ENCODE measurements at regions not wholly inside any gene's neighbourhood (a gene's known extent, or its start where the extent isn't known, plus 50 kb on each side); places are given as distances from the start of the nearest gene placed in this dataset.

GRCh38 chr15:88403351-88403791 is 63.8 kb downstream of the MRPL46 start:
- no peak overlapping the region for H3K4me3 ChIP-seq (ENCODE audit: low read length)
- H3K4me2 ChIP-seq (ENCODE audit: low read length) = no peak overlapping the region
- no peak overlapping the region for H3K9ac ChIP-seq (ENCODE audit: low read depth, low read length)
- H3K36me3 ChIP-seq (ENCODE audit: insufficient read depth, low read length) = no peaks in the 10 kb centered on the region
- peaks cover 17% of the 10 kb centered on the region for H3K27me3 ChIP-seq (ENCODE audit: control insufficient read depth, insufficient read depth, low read length)
- H3K9me3 ChIP-seq (replicated peaks; ENCODE audit: low read length) = no peaks in the 10 kb centered on the region
- peaks cover 10% of the 10 kb centered on the region for H3K4me1 ChIP-seq (ENCODE audit: control insufficient read depth, insufficient read depth, low read length)

GRCh38 chr15:88401996-88402656 is 65.1 kb downstream of the MRPL46 start:
- Histone ChIP-seq H3K9me3 (replicated peaks; ENCODE audit: low read length) (no peaks in the 10 kb centered on the region), H3K27me3 (ENCODE audit: control insufficient read depth, insufficient read depth, low read length) (peaks cover 14% of the 10 kb centered on the region), H3K4me2 (ENCODE audit: low read length) (peak overlapping the region; percentile 69), H3K36me3 (ENCODE audit: insufficient read depth, low read length) (no peaks in the 10 kb centered on the region), H3K4me3 (ENCODE audit: low read length) (peak overlapping the region; percentile 24), H3K9ac (ENCODE audit: low read depth, low read length) (peak overlapping the region; percentile 24), H3K4me1 (ENCODE audit: control insufficient read depth, insufficient read depth, low read length) (peaks cover 10% of the 10 kb centered on the region)

- no peak overlapping the region for H3K4me3 ChIP-seq (ENCODE audit: low read length)
- no peaks in the 10 kb centered on the region for H3K36me3 ChIP-seq (ENCODE audit: insufficient read depth, low read length)
- H3K9me3 ChIP-seq (replicated peaks; ENCODE audit: low read length) = no peaks in the 10 kb centered on the region
- H3K27me3 ChIP-seq (ENCODE audit: control insufficient read depth, insufficient read depth, low read length) = peaks cover 9% of the 10 kb centered on the region
- no peak overlapping the region for H3K9ac ChIP-seq (ENCODE audit: low read depth, low read length)
- peak overlapping the region; percentile 69 for H3K4me2 ChIP-seq (ENCODE audit: low read length)
- H3K4me1 ChIP-seq (ENCODE audit: control insufficient read depth, insufficient read depth, low read length) = peaks cover 10% of the 10 kb centered on the region
Measured at GRCh38 chr15:88401251-88401995, 65.8 kb downstream of the MRPL46 start.

- Histone ChIP-seq H3K9ac (ENCODE audit: low read depth, low read length) (no peak overlapping the region), H3K4me1 (ENCODE audit: control insufficient read depth, insufficient read depth, low read length) (peaks cover 10% of the 10 kb centered on the region), H3K9me3 (replicated peaks; ENCODE audit: low read length) (no peaks in the 10 kb centered on the region), H3K4me2 (ENCODE audit: low read length) (no peak overlapping the region), H3K4me3 (ENCODE audit: low read length) (no peak overlapping the region), H3K27me3 (ENCODE audit: control insufficient read depth, insufficient read depth, low read length) (peaks cover 3% of the 10 kb centered on the region), H3K36me3 (ENCODE audit: insufficient read depth, low read length) (no peaks in the 10 kb centered on the region)
Measured at GRCh38 chr15:88400591-88401250, 66.5 kb downstream of the MRPL46 start.

- peaks cover 10% of the 10 kb centered on the region for H3K4me1 ChIP-seq (ENCODE audit: control insufficient read depth, insufficient read depth, low read length)
- H3K9ac ChIP-seq (ENCODE audit: low read depth, low read length) = no peak overlapping the region
- H3K4me2 ChIP-seq (ENCODE audit: low read length) = no peak overlapping the region
- H3K27me3 ChIP-seq (ENCODE audit: control insufficient read depth, insufficient read depth, low read length) = peaks cover 3% of the 10 kb centered on the region
- H3K9me3 ChIP-seq (replicated peaks; ENCODE audit: low read length) = no peaks in the 10 kb centered on the region
- H3K4me3 ChIP-seq (ENCODE audit: low read length) = no peak overlapping the region
- H3K36me3 ChIP-seq (ENCODE audit: insufficient read depth, low read length) = no peaks in the 10 kb centered on the region
Measured at GRCh38 chr15:88400084-88400483, 67.1 kb downstream of the MRPL46 start.

GRCh38 chr15:88399021-88399685 is 68.0 kb downstream of the MRPL46 start:
- no peaks in the 10 kb centered on the region for H3K27me3 ChIP-seq (ENCODE audit: control insufficient read depth, insufficient read depth, low read length)
- H3K9me3 ChIP-seq (replicated peaks; ENCODE audit: low read length) = no peaks in the 10 kb centered on the region
- no peaks in the 10 kb centered on the region for H3K36me3 ChIP-seq (ENCODE audit: insufficient read depth, low read length)
- peaks cover 10% of the 10 kb centered on the region for H3K4me1 ChIP-seq (ENCODE audit: control insufficient read depth, insufficient read depth, low read length)
- no peak overlapping the region for H3K4me3 ChIP-seq (ENCODE audit: low read length)
- no peak overlapping the region for H3K4me2 ChIP-seq (ENCODE audit: low read length)
- no peak overlapping the region for H3K9ac ChIP-seq (ENCODE audit: low read depth, low read length)

- Histone ChIP-seq H3K9ac (ENCODE audit: low read depth, low read length) (no peak overlapping the region), H3K4me3 (ENCODE audit: low read length) (no peak overlapping the region), H3K27me3 (ENCODE audit: control insufficient read depth, insufficient read depth, low read length) (peaks cover 4% of the 10 kb centered on the region), H3K4me1 (ENCODE audit: control insufficient read depth, insufficient read depth, low read length) (peaks cover 10% of the 10 kb centered on the region), H3K9me3 (replicated peaks; ENCODE audit: low read length) (no peaks in the 10 kb centered on the region), H3K4me2 (ENCODE audit: low read length) (no peak overlapping the region), H3K36me3 (ENCODE audit: insufficient read depth, low read length) (no peaks in the 10 kb centered on the region)
Measured at GRCh38 chr15:88398011-88398410, 69.2 kb downstream of the MRPL46 start.

- Histone ChIP-seq H3K4me1 (ENCODE audit: control insufficient read depth, insufficient read depth, low read length) (peaks cover 9% of the 10 kb centered on the region), H3K9ac (ENCODE audit: low read depth, low read length) (no peak overlapping the region), H3K27me3 (ENCODE audit: control insufficient read depth, insufficient read depth, low read length) (peaks cover 4% of the 10 kb centered on the region), H3K4me3 (ENCODE audit: low read length) (no peak overlapping the region), H3K36me3 (ENCODE audit: insufficient read depth, low read length) (no peaks in the 10 kb centered on the region), H3K9me3 (replicated peaks; ENCODE audit: low read length) (no peaks in the 10 kb centered on the region), H3K4me2 (ENCODE audit: low read length) (no peak overlapping the region)
Measured at GRCh38 chr15:88397506-88397905, 69.7 kb downstream of the MRPL46 start.

- Histone ChIP-seq H3K4me2 (ENCODE audit: low read length) (no peak overlapping the region), H3K9ac (ENCODE audit: low read depth, low read length) (no peak overlapping the region), H3K4me1 (ENCODE audit: control insufficient read depth, insufficient read depth, low read length) (no peaks in the 10 kb centered on the region), H3K4me3 (ENCODE audit: low read length) (no peak overlapping the region), H3K36me3 (ENCODE audit: insufficient read depth, low read length) (no peaks in the 10 kb centered on the region), H3K9me3 (replicated peaks; ENCODE audit: low read length) (no peaks in the 10 kb centered on the region), H3K27me3 (ENCODE audit: control insufficient read depth, insufficient read depth, low read length) (peaks cover 4% of the 10 kb centered on the region)
Measured at GRCh38 chr15:88395872-88396781, 71.1 kb downstream of the MRPL46 start.

- no peak overlapping the region for H3K4me3 ChIP-seq (ENCODE audit: low read length)
Measured at GRCh38 chr15:88395241-88395640, 71.9 kb downstream of the MRPL46 start.

More at GRCh38 chr15:88395241-88395640, 71.9 kb downstream of the MRPL46 start:
- Histone ChIP-seq H3K27me3 (ENCODE audit: control insufficient read depth, insufficient read depth, low read length) (peaks cover 4% of the 10 kb centered on the region), H3K4me1 (ENCODE audit: control insufficient read depth, insufficient read depth, low read length) (no peaks in the 10 kb centered on the region), H3K36me3 (ENCODE audit: insufficient read depth, low read length) (no peaks in the 10 kb centered on the region), H3K9me3 (replicated peaks; ENCODE audit: low read length) (no peaks in the 10 kb centered on the region), H3K4me2 (ENCODE audit: low read length) (no peak overlapping the region), H3K9ac (ENCODE audit: low read depth, low read length) (no peak overlapping the region)
